Mucosa of rectum (tissue), 2 donors: ENCODE measurements at regions not wholly inside any gene's neighbourhood (a gene's known extent, or its start where the extent isn't known, plus 50 kb on each side); places are given as distances from the start of the nearest gene placed in this dataset.

Experiments
- H3K27ac ChIP-seq, 2 donors: one replicate each; pipeline ENCODE4 v1.7.0; 2013; ENCODE audit warnings: inconsistent platforms in 2 of 2, low read depth in 2 of 2, low read length in 2 of 2
- H3K27me3 ChIP-seq, 2 donors: one replicate each; pipeline ENCODE4 v1.7.0; 2013; ENCODE audit warnings: low read length in 2 of 2; ENCODE audit not compliant: control insufficient read depth in 2 of 2, insufficient read depth in 2 of 2
- H3K36me3 ChIP-seq, 2 donors: one replicate each; pipeline ENCODE4 v1.7.0; 2013; ENCODE audit warnings: low read length in 2 of 2; ENCODE audit not compliant: control insufficient read depth in 2 of 2, insufficient read depth in 2 of 2
- H3K4me1 ChIP-seq, 2 donors: one replicate each; pipeline ENCODE4 v1.7.0; 2013; ENCODE audit warnings: low read length in 2 of 2, mild to moderate bottlenecking in 1 of 2; ENCODE audit not compliant: control insufficient read depth in 2 of 2, insufficient read depth in 2 of 2
- H3K4me3 ChIP-seq, 2 donors: one replicate each; pipeline ENCODE4 v1.7.0; 2013; ENCODE audit warnings: low read length in 2 of 2
- H3K9ac ChIP-seq, 2 donors: one replicate each; pipeline ENCODE4 v1.7.0; 2013; ENCODE audit warnings: low read length in 2 of 2, low read depth in 1 of 2, mild to moderate bottlenecking in 1 of 2
- H3K9me3 ChIP-seq, 2 donors: one replicate each; pipeline ENCODE4 v1.7.0; 2013; ENCODE audit warnings: low read length in 2 of 2; ENCODE audit not compliant: control insufficient read depth in 2 of 2
- donor health status: healthy.
- donor health status: Normal muscosa, but diverticular disease.

GRCh38 chr3:168213920-168214319, 118.2 kb upstream of the GOLIM4 start:
- no peak overlapping the region for H3K27ac ChIP-seq
- H3K36me3 ChIP-seq: no peaks in the 10 kb centered on the region
- H3K9me3 ChIP-seq: no peaks in the 10 kb centered on the region
- no peaks in the 10 kb centered on the region for H3K27me3 ChIP-seq
- no peak overlapping the region for H3K4me3 ChIP-seq
- no peaks in the 10 kb centered on the region for H3K4me1 ChIP-seq
- H3K9ac ChIP-seq: no peak overlapping the region

GRCh38 chr3:168212664-168213285, 117.1 kb upstream of the GOLIM4 start:
- H3K27me3 ChIP-seq: no peaks in the 10 kb centered on the region
- H3K36me3 ChIP-seq: no peaks in the 10 kb centered on the region
- H3K4me1 ChIP-seq: no peaks in the 10 kb centered on the region
- no peak overlapping the region for H3K9ac ChIP-seq
- H3K9me3 ChIP-seq: no peaks in the 10 kb centered on the region
- no peak overlapping the region for H3K4me3 ChIP-seq
- H3K27ac ChIP-seq: no peak overlapping the region

GRCh38 chr3:168205451-168205850, 109.7 kb upstream of the GOLIM4 start:
- H3K36me3 ChIP-seq: no peaks in the 10 kb centered on the region
- peaks cover 1 to 5% of the 10 kb centered on the region in 2 donors for H3K27me3 ChIP-seq
- no peak overlapping the region for H3K27ac ChIP-seq
- no peaks in the 10 kb centered on the region for H3K4me1 ChIP-seq
- H3K4me3 ChIP-seq: no peak overlapping the region
- no peaks in the 10 kb centered on the region for H3K9me3 ChIP-seq
- no peak overlapping the region for H3K9ac ChIP-seq

DNA sequence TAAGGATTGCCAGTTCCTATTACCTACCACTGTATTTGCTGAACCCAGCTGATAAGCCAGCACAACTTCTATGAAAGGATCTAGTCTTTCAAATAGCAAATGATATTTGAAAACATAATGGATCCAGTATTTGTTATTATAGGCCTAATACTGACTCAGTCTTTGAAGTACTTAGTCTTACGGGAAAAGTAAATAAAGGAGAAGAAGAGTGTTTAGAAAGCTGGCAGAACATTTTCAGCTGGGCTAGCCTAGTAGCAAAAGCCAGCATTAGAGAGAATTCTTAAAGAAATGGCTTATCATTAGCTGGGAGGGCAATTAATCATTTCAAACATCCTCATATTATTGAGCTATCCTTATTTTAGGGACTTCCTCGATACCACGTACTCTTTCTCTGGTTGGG, 101.4 kb upstream of the GOLIM4 start:
- Histone ChIP-seq H3K27me3 (peaks cover 2 to 5% of the 10 kb centered on the region in 2 donors), H3K36me3 (no peaks in the 10 kb centered on the region), H3K4me1 (no peaks in the 10 kb centered on the region), H3K27ac (no peak overlapping the region), H3K9ac (no peak overlapping the region), H3K4me3 (no peak overlapping the region), H3K9me3 (no peaks in the 10 kb centered on the region)

- H3K4me3 ChIP-seq: no peak overlapping the region
- no peaks in the 10 kb centered on the region for H3K36me3 ChIP-seq
- no peaks in the 10 kb centered on the region for H3K27me3 ChIP-seq
- H3K27ac ChIP-seq: no peak overlapping the region
- no peaks in the 10 kb centered on the region for H3K4me1 ChIP-seq
- no peaks in the 10 kb centered on the region for H3K9me3 ChIP-seq
- H3K9ac ChIP-seq: no peak overlapping the region
Observed at GRCh38 chr3:168191856-168192255, 96.1 kb upstream of the GOLIM4 start.

DNA sequence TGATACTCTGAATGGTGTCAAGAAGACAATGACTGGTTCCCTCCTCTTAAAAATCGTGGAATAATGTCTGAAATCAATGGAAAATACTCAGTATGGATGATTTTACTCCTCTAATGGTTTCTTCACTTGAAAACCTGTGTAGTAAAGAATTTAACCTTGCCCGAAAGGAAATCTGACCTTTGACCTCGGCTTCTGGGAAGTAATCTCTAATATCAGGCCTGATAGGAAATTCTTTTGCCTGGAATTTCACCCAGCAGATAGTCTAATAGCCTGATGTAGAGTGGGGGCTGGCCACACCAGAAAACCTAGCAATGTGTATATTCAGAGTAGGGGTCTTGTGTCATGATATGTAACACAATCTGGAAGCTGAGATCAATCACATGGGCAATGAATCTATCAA, 91.5 kb upstream of the GOLIM4 start:
- H3K36me3 ChIP-seq: no peaks in the 10 kb centered on the region
- H3K27ac ChIP-seq: no peak overlapping the region
- no peaks in the 10 kb centered on the region for H3K27me3 ChIP-seq
- H3K4me1 ChIP-seq: no peaks in the 10 kb centered on the region
- no peak overlapping the region for H3K9ac ChIP-seq
- no peak overlapping the region for H3K4me3 ChIP-seq
- no peaks in the 10 kb centered on the region for H3K9me3 ChIP-seq

DNA sequence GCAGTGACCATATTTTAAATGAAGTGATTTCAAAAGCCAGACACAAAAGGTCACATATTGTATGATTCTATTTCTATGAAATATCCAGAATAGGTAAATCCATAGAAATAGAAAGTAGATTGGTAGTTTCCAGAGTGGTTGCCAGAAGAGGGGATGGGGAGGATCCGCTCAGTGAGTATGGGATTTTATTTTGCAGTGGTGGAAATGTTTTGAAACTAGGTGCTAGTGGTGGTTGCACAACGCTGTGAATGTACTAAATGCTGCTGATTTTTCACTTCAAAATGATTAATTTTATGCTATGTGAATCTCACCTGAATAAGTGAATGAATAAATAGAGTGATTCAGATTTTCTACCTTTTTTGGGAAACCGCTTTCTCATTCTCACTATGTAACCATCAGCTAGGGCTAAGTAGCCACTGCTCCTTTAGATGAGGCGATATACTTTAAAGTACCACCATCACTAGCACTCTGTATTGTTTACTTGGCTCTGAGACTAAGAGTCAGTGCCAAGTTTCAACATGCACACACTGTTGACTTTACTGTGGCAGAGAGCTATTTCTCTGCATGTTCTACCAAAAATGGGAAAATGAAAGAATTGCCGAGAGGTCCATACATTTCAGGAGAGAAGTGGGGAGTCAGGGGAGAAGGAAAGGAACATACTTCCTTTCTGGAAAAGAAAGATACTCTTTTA, 90.7 kb upstream of the GOLIM4 start:
- Histone ChIP-seq H3K4me1 (no peaks in the 10 kb centered on the region), H3K9ac (no peak overlapping the region), H3K27ac (no peak overlapping the region), H3K36me3 (no peaks in the 10 kb centered on the region), H3K4me3 (no peak overlapping the region), H3K9me3 (no peaks in the 10 kb centered on the region), H3K27me3 (no peaks in the 10 kb centered on the region)

DNA sequence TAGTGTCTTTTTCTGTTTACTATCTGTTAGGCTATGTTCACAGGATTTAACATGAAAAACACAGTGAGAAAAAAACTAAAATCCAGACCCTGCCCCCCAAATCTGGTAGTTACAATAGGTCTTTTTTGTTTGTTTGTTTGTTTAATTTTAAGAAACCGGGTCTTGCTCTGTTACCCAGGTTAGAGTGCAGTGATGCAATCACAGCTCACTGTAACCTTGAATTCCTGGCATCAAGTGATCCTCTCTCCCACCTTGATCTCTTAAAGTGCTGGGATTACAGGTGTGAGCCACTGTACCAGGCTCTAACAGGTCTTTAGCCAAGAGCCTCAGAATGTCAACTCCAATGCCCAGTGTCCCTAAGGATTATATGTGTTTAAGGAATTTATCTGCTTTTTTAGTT, 88.0 kb upstream of the GOLIM4 start:
- Histone ChIP-seq H3K4me1 (no peaks in the 10 kb centered on the region), H3K27ac (no peak overlapping the region), H3K9ac (no peak overlapping the region), H3K27me3 (no peaks in the 10 kb centered on the region), H3K4me3 (no peak overlapping the region), H3K36me3 (no peaks in the 10 kb centered on the region), H3K9me3 (no peaks in the 10 kb centered on the region)

GRCh38 chr3:168168743-168169142, 73.0 kb upstream of the GOLIM4 start:
- H3K36me3 ChIP-seq: no peaks in the 10 kb centered on the region
- peaks cover 0 to 4% of the 10 kb centered on the region in 2 donors for H3K4me1 ChIP-seq
- no peaks in the 10 kb centered on the region for H3K9me3 ChIP-seq
- no peak overlapping the region for H3K4me3 ChIP-seq
- no peaks in the 10 kb centered on the region for H3K27me3 ChIP-seq
- no peak overlapping the region for H3K27ac ChIP-seq
- no peak overlapping the region for H3K9ac ChIP-seq

- Histone ChIP-seq H3K36me3 (no peaks in the 10 kb centered on the region), H3K27ac (no peak overlapping the region), H3K4me3 (peak overlapping the region; percentile 43 to 53), H3K27me3 (no peaks in the 10 kb centered on the region), H3K9ac (peak overlapping the region; percentile 38 to 39), H3K4me1 (peaks cover 0 to 4% of the 10 kb centered on the region in 2 donors), H3K9me3 (no peaks in the 10 kb centered on the region)
Observed at GRCh38 chr3:168165390-168166269, 69.9 kb upstream of the GOLIM4 start.
